Activated CD4-positive, alpha-beta T cell treated with anti-CD3 and anti-CD28 coated beads, Interleukin-2, amount 50 U/mL, for 16 hours (primary cell): ENCODE measurements at regions not wholly inside any gene's neighbourhood (a gene's known extent, or its start where the extent isn't known, plus 50 kb on each side); places are given as distances from the start of the nearest gene placed in this dataset.

Experiments
- DNase-seq: peaks from one replicate; pipeline ENCODE4 v3.0.0-alpha.2; 2020

- DNase-seq: no peak
Measured at GRCh38 chr4:73001885-73002284, 67.6 kb downstream of the COX18 start.

GRCh38 chr4:72997409-72997808, 72.1 kb downstream of the COX18 start:
- no peak for DNase-seq

GRCh38 chr4:72994670-72995069, 74.8 kb downstream of the COX18 start:
- DNase-seq: no peak

DNA sequence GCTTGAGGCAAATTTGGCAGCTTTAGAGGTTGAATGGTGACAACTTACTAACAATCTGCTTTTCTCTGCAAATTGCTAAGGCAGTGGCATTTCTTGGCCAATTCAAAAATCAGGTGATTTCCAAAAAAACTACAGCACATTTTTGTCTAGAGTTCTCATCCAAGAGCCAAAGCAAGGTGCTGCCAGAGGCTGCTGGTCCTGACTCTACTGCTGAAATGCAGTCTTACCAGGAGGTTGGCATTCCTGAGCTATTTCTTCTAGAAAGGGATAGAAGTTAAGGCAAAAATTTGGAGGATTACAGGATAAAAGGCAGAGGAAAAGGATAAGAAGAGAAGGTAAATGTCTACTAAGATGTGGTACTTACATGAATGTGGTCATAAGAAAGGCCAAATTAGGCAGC, 75.6 kb downstream of the COX18 start:
- DNase-seq: no peak

- DNase-seq: no peak
Measured at GRCh38 chr4:72991873-72992272, 77.6 kb downstream of the COX18 start.

- no peak for DNase-seq
Measured at GRCh38 chr4:72987741-72988729, 81.5 kb downstream of the COX18 start.

DNA sequence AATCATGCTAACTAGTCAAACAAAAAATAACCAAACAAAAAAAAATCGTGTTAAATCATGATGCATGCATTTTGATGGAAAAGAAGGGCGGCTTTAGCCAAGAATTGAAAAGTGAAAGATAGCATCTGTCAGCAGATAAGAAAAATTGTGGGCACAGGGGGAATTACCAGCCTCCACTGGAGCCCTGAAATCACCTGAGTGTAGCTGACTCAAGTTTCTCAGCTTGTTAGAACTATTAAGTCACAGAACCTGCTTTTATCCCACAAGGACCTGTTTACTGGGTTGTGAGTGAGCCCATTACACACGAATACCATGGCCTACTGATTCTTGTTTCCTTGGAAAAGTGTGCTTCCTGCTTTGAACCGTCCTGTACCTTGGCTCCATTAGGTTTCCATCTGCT, 85.2 kb downstream of the COX18 start:
- DNase-seq: no peak

- no peak for DNase-seq
Measured at GRCh38 chr4:72983709-72984108, 85.8 kb downstream of the COX18 start.

DNA sequence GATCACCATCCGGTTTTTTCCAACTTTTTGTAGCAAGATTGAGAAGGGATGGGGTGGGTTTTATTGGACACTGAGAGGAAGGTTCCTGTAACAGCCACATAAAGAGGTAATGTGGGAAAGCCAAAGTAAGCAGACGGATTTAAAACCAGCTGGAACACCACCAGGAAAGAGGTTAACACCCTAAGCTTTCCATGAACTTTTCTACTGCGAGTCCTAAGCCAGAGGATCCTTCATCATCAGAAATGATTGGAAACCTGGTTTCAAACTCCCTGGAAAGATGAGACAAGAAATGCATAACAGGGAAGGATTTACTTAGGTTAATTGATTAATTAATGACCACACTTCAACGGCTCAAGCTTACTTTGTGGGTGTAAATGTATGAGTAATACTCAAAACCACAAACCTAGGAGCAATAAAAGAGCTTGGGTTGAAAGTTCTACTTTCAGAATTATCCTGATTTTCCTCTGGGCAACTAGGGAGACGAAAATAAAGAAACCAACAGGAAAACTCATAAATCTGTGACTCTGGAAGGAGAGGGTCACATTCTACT, 91.5 kb downstream of the COX18 start:
- DNase-seq: no peak

DNA sequence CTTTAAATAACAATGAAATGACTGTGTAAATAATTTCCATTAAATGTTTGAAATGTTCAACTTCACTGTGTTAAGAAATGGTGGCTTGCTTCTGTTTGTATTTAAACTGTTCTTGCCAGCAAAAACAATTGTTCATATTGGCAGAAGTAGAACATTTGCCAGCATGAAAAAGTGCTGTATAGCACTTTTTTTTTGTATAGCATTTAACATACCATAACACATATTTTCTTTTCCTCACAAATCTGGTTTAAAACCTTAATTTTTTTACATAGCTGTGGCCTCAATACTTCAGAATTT, 94.1 kb downstream of the COX18 start:
- DNase-seq: no peak

- DNase-seq: no peak
Measured at GRCh38 chr4:72974694-72975487, 94.6 kb downstream of the COX18 start.

DNA sequence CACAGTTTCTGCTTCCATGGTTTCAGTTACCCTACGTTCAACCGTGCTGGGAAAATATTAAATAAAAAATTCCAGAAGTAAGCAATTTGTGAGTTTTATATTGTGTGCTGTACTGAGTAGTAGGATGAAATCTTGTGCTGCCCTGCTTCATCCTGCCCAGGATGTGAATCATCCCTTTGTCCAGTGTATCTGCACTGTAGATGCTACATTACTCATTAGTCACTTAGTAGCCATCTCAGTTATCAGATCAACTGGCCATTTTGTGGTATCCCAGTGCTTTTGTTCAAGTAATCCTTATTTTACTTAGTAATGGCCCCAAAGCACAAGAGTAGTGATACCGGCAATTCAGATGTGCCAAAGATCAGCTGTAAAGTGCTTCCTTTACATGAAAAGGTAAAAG, 97.9 kb downstream of the COX18 start:
- DNase-seq: no peak

DNA sequence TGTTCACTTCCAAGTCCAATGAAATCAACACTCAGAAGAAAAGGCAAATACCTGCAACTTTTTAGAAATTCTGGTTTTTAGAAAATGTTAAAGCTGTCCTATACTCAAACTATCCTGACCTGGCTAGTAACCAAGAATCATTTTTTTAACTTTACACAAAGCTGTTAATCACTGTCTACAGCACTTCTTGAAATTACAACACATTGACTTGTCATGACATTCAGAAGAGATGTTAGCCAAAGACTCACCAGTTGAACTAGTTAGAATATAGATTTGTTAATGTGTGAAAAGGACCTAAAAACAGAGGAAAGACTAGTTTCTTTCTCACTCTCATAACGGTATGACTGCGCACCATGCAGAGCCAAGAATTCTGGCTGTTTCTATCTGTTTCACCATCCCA, 98.8 kb downstream of the COX18 start:
- DNase-seq: no peak

GRCh38 chr4:72969976-72970375, 99.5 kb downstream of the COX18 start:
- DNase-seq: no peak

GRCh38 chr4:72966652-72967051, 102.9 kb downstream of the COX18 start:
- DNase-seq: peak; percentile 5

- DNase-seq: no peak
Measured at GRCh38 chr4:72959411-72959810, 110.1 kb downstream of the COX18 start.

DNA sequence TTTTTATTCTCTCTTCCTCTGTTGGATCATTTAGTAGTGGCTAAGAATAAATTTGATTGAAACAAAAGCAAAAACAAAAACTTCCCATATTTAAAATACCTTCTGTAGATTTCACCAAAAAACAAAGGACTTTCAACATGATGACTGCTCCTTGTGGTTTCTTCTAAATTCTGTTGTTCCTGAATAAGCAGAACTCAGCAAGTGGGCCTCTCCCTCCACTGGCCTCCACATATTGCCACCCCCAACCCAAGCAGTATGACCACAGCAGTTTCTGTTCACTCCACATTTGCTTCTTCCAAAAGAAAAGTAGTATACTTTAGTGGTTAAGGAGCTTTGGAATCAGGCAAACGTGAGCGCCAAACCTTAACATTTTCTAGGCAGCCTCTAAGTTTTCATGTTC, 114.7 kb downstream of the COX18 start:
- DNase-seq: no peak

DNA sequence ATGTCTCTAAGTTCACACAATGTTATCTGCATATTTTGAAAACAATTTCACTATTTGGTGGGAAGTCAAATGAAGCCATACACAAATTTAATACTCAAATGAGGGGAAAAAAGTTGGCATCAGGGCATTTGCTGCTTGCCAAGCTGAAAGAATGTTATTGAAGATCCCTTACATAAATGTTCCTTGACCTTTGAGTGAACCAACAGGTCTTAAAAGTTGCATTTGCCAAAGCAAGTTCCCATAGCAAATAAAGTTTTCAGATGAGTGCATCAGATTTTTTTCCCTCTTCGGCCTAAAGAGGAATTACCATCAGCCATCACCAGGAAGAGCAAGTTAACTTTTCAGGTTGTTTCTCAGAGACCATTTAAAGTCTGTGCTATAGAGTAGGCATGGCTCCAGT, 115.9 kb downstream of the COX18 start:
- no peak for DNase-seq

- no peak for DNase-seq
Measured at GRCh38 chr4:72951628-72952027, 117.9 kb downstream of the COX18 start.

DNA sequence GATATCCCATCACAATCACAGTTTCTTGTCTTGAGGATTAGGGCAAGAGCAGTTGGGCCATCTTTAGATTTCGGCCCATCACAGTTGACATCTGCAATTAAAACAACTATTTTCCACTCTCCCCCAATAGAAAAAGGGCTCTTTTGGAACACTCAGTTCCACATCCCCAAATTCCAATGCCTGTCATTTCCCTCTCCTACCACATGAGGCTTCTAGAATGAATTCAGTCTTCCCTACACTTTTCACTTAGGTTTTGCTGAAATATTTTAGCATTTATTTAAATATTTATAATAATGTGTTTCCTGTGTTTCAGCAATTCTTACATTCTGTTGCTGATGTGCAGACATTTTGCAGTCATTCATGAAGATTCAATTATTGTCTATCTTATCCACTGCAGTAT, 118.4 kb downstream of the COX18 start:
- DNase-seq: no peak

GRCh38 chr4:72948080-72948479, 121.4 kb downstream of the COX18 start:
- DNase-seq: no peak

GRCh38 chr4:72945719-72946336, 123.7 kb downstream of the COX18 start:
- DNase-seq: no peak

GRCh38 chr4:72942565-72942964, 127.0 kb downstream of the COX18 start:
- no peak for DNase-seq

DNA sequence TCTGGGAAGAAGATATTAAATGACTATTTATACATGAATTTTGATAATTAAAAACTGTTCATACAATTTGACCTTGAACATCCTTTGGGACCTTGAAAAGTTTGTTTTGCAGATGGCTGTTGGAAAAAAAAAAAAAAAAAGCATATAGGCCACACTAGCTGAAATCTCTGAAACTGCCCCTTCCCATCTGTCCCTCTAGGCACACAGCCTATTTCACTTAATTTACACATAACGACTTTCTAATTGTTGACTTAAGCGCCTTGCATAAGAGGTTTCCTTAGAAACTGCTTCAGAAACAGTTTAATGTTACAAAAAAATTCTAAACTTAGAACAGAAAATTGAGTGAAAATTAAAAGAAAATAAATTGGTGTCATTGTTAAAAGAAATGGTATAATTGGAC, 131.0 kb downstream of the COX18 start:
- DNase-seq: no peak
